IMR-90 (cell line): ENCODE measurements at regions not wholly inside any gene's neighbourhood (a gene's known extent, or its start where the extent isn't known, plus 50 kb on each side); places are given as distances from the start of the nearest gene placed in this dataset.

ENCODE experiments used
- ATAC-seq: fragments of 200-7000 bp; cut with Tn5 transposase; 2 replicates; pipeline ENCODE4 v1.9.1; 2020; ENCODE audit warnings: low read depth, mild to moderate bottlenecking, moderate library complexity
- BruUV-seq: library from RNA; stranded (reverse); fragments of 400-500 nt; replicated peaks from 2 replicates; lab custom pipeline; 2021; lab: Mats Ljungman, UMichigan
- CTCF ChIA-PET: fragments of 300-600 bp; formaldehyde crosslinking; extraction: SDS; loops from one replicate; lab custom pipeline; 2021; ENCODE audit warnings: antibody characterized with exemption; lab: Yijun Ruan, JAX
- POLR2A ChIA-PET: fragments of 300-600 bp; sonication (Branson Sonifier 250); formaldehyde crosslinking; loops from one replicate; lab custom pipeline; 2022; ENCODE audit warnings: antibody characterized with exemption; ENCODE audit not compliant: unreplicated experiment; lab: Charles Lee
- DNase-seq: peaks from one replicate; pipeline ENCODE4 v3.0.0; 2013
- H2AFZ ChIP-seq: replicated peaks from 2 replicates; pipeline ENCODE3; 2013; ENCODE audit warnings: low read length, mild to moderate bottlenecking; ENCODE audit not compliant: poor library complexity
- H2AK5ac ChIP-seq: 2 replicates; pipeline ENCODE4 v1.6.1; 2013; ENCODE audit warnings: low read depth, low read length, inconsistent platforms
- H2AK9ac ChIP-seq: replicated peaks from 2 replicates; pipeline ENCODE3; 2013; ENCODE audit warnings: mild to moderate bottlenecking, low read depth, low read length, moderate library complexity; ENCODE audit not compliant: poor library complexity
- H2BK120ac ChIP-seq: 2 replicates; pipeline ENCODE4 v1.6.1; 2013; ENCODE audit warnings: low read depth, low read length, inconsistent platforms
- H2BK15ac ChIP-seq: 3 replicates; pipeline ENCODE4 v1.6.1; 2013; ENCODE audit warnings: low read depth, low read length, inconsistent platforms
- H2BK20ac ChIP-seq: 2 replicates; pipeline ENCODE4 v1.6.1; 2013; ENCODE audit warnings: low read depth, mild to moderate bottlenecking, inconsistent platforms, low read length, moderate library complexity
- H2BK5ac ChIP-seq: 2 replicates; pipeline ENCODE4 v1.6.1; 2013; ENCODE audit warnings: mild to moderate bottlenecking, low read depth, low read length, inconsistent platforms; ENCODE audit not compliant: poor library complexity, severe bottlenecking
- H3K14ac ChIP-seq: replicated peaks from 2 replicates; pipeline ENCODE4 v1.6.1; 2013; ENCODE audit warnings: low read depth, low read length, inconsistent platforms
- H3K18ac ChIP-seq: 2 replicates; pipeline ENCODE4 v1.6.1; 2013; ENCODE audit warnings: low read depth, low read length, control low read depth
- H3K23ac ChIP-seq: 2 replicates; pipeline ENCODE4 v1.6.1; 2013; ENCODE audit warnings: low read depth, low read length, inconsistent platforms
- H3K27ac ChIP-seq: 2 replicates; pipeline ENCODE4 v1.5.1; 2013; ENCODE audit warnings: mild to moderate bottlenecking, control low read depth, low read length; ENCODE audit not compliant: insufficient read depth
- H3K27me3 ChIP-seq: 2 replicates; pipeline ENCODE4 v1.6.1; 2013; ENCODE audit warnings: low read length; ENCODE audit not compliant: control insufficient read depth, insufficient read depth
- H3K36me3 ChIP-seq: 2 replicates; pipeline ENCODE4 v1.6.1; 2013; ENCODE audit warnings: low read length, mixed read lengths; ENCODE audit not compliant: control insufficient read depth, insufficient read depth
- H3K4ac ChIP-seq: 2 replicates; pipeline ENCODE4 v1.6.1; 2013; ENCODE audit warnings: low read depth, low read length, inconsistent platforms
- H3K4me1 ChIP-seq: 2 replicates; pipeline ENCODE4 v1.6.1; 2013; ENCODE audit warnings: low read length, mixed read lengths; ENCODE audit not compliant: control insufficient read depth, insufficient read depth
- H3K4me2 ChIP-seq: 2 replicates; pipeline ENCODE4 v1.6.1; 2013; ENCODE audit warnings: low read depth, mild to moderate bottlenecking, control low read depth, low read length, moderate library complexity
- H3K4me3 ChIP-seq: 2 replicates; pipeline ENCODE4 v1.5.1; 2013; ENCODE audit warnings: low read depth, mild to moderate bottlenecking, control low read depth, low read length, moderate library complexity; ENCODE audit not compliant: insufficient read depth
- H3K56ac ChIP-seq: 2 replicates; pipeline ENCODE4 v1.6.1; 2013; ENCODE audit warnings: low read length, inconsistent platforms; ENCODE audit not compliant: insufficient read depth; ENCODE audit errors: extremely low read depth
- H3K79me1 ChIP-seq, 2 experiments: 2 replicates each; pipeline ENCODE4 v1.6.1; 2013; ENCODE audit warnings: low read length in 2 of 2, inconsistent platforms in 1 of 2, low read depth in 1 of 2
- H3K9ac ChIP-seq: 2 replicates; pipeline ENCODE4 v1.6.1; 2013; ENCODE audit warnings: low read depth, low read length, control low read depth
- H3K9me1 ChIP-seq: 2 replicates; pipeline ENCODE4 v1.6.1; 2013; ENCODE audit warnings: low read length, inconsistent platforms; ENCODE audit not compliant: insufficient read depth
- H3K9me3 ChIP-seq: 2 replicates; pipeline ENCODE4 v1.6.1; 2013; ENCODE audit warnings: low read length; ENCODE audit not compliant: control insufficient read depth, insufficient read depth
- H4K20me1 ChIP-seq: 2 replicates; pipeline ENCODE4 v1.6.1; 2013; ENCODE audit warnings: low read length, inconsistent platforms; ENCODE audit not compliant: insufficient read depth
- H4K5ac ChIP-seq: 2 replicates; pipeline ENCODE4 v1.6.1; 2013; ENCODE audit warnings: mild to moderate bottlenecking, low read depth, low read length, control low read depth
- H4K8ac ChIP-seq, 2 experiments: 2 replicates each; pipeline ENCODE4 v1.6.1; 2013; ENCODE audit warnings: low read depth in 2 of 2, low read length in 2 of 2, control low read depth in 1 of 2, inconsistent platforms in 1 of 2
- H4K91ac ChIP-seq: 2 replicates; pipeline ENCODE4 v1.6.1; 2013; ENCODE audit warnings: low read depth, low read length, inconsistent platforms; ENCODE audit not compliant: insufficient read depth
- BHLHE40 ChIP-seq: fragments of 150-350 bp; IDR thresholded peaks from 2 replicates; pipeline ENCODE4 v1.6.1; 2016; ENCODE audit warnings: mild to moderate bottlenecking, low read depth, low read length
- CEBPB ChIP-seq: IDR thresholded peaks from 2 replicates; pipeline ENCODE4 v1.6.1; 2012; ENCODE audit warnings: low read depth, low read length, improper control_type of control experiment
- CHD1 ChIP-seq: IDR thresholded peaks from 2 replicates; pipeline ENCODE4 v1.6.1; 2012; ENCODE audit warnings: low read depth, low read length, improper control_type of control experiment
- CTCF ChIP-seq: conservative IDR thresholded peaks from 2 replicates; pipeline ENCODE4 v1.5.1; 2012; ENCODE audit warnings: mild to moderate bottlenecking, low read depth, low read length, improper control_type of control experiment
- ELK1 ChIP-seq: fragments of 150-350 bp; IDR thresholded peaks from 2 replicates; pipeline ENCODE4 v1.6.1; 2016; ENCODE audit warnings: low read depth, mild to moderate bottlenecking, low read length, moderate library complexity, borderline replicate concordance
- MAFK ChIP-seq: IDR thresholded peaks from 2 replicates; pipeline ENCODE4 v1.6.1; 2012; ENCODE audit warnings: low read depth, low read length, improper control_type of control experiment
- MXI1 ChIP-seq: IDR thresholded peaks from 2 replicates; pipeline ENCODE4 v1.6.1; 2012; ENCODE audit warnings: low read depth, mild to moderate bottlenecking, low read length, moderate library complexity, borderline replicate concordance
- NFE2L2 ChIP-seq: fragments of 150-350 bp; IDR thresholded peaks from 2 replicates; pipeline ENCODE4 v1.6.1; 2016; ENCODE audit warnings: low read depth, mild to moderate bottlenecking, low read length
- POLR2A ChIP-seq: IDR thresholded peaks from 2 replicates; pipeline ENCODE4 v1.6.1; 2012; ENCODE audit warnings: mild to moderate bottlenecking, low read depth, low read length
- RAD21 ChIP-seq: IDR thresholded peaks from 2 replicates; pipeline ENCODE4 v1.6.1; 2012; ENCODE audit warnings: low read length, improper control_type of control experiment
- RCOR1 ChIP-seq: IDR thresholded peaks from 2 replicates; pipeline ENCODE4 v1.6.1; 2012; ENCODE audit warnings: mild to moderate bottlenecking, low read length, improper control_type of control experiment; ENCODE audit not compliant: insufficient replicate concordance
- RFX5 ChIP-seq: IDR thresholded peaks from 2 replicates; pipeline ENCODE4 v1.8.0; 2012; ENCODE audit warnings: low read depth, mild to moderate bottlenecking, low read length, moderate library complexity
- WGBS, 2 experiments: methylation state at CpG; one replicate each; pipeline versions ENCODE4 v1.1.5 to v1.1.7; 2013; ENCODE audit warnings: missing lambda C conversion rate in 2 of 2; ENCODE audit not compliant: insufficient read length in 1 of 2; ENCODE audit errors: extremely low coverage in 2 of 2; 5-methylcytosine and 5-hydroxymethylcytosine counted together
- dilution Hi-C: fragments of 300-500 bp; cut with HindIII; formaldehyde crosslinking; loops from one replicate; pipeline ENCODE4 v1.14.3; 2018; ENCODE audit warnings: low sequenced_read_pairs; ENCODE audit not compliant: unreplicated experiment
- in situ Hi-C: fragments of 300-500 bp; cut with MboI; formaldehyde crosslinking; loops from 3 replicates; pipeline ENCODE4 v1.14.3; 2019; ENCODE audit warnings: low sequenced_read_pairs, inconsistent platforms, mixed read lengths
- intact Hi-C: fragments of 100-400 bp; cut with micrococcal nuclease; formaldehyde crosslinking; loops from 2 replicates; pipeline ENCODE4 v1.10.0; 2022
- TF ChIP-seq, protein P1 (sequence below): fragments of 150-350 bp; IDR thresholded peaks from 2 replicates; pipeline ENCODE4 v1.6.1; 2017; ENCODE audit warnings: mild to moderate bottlenecking, antibody characterized with exemption, low read length, low read depth

GRCh38 chr3:35276568-35276967 lies 362.8 kb upstream of the ARPP21 start:
- CTCF ChIA-PET, result no interaction called here
- no peak overlapping the region for H4K91ac ChIP-seq
- no peak overlapping the region for H2AFZ ChIP-seq
- no peaks in the 10 kb centered on the region for H3K79me1 ChIP-seq
- H3K23ac ChIP-seq, result no peak overlapping the region
- DNase-seq, result no peak
- no peak overlapping the region for H2BK5ac ChIP-seq
- no peak overlapping the region for H2AK9ac ChIP-seq
- POLR2A ChIA-PET, result no interaction called here
- no peaks in the 10 kb centered on the region for H3K9me1 ChIP-seq
- intact Hi-C loops (loop anchor here (10.0 kb wide), 1 partner anchor 58 kb away; no protein-coding TSS in a partner anchor), in situ Hi-C loops (no loop called here), dilution Hi-C loops (no loop called here)
- peaks cover 19% of the 10 kb centered on the region for H3K9me3 ChIP-seq
- no peak overlapping the region for H3K14ac ChIP-seq
- H3K27me3 ChIP-seq, result no peaks in the 10 kb centered on the region
- ATAC-seq, result no peak
- no peak overlapping the region for H2BK20ac ChIP-seq
- no peak overlapping the region for H3K9ac ChIP-seq
- 14% methylated on average over 1 of the region's 1 CpG; no CpG with 5 or more reads in 1 of the 2 experiments for WGBS, 2 experiments
- no peak overlapping the region for H4K5ac ChIP-seq
- H3K4me3 ChIP-seq, result no peak overlapping the region
- H4K8ac ChIP-seq, result no peak overlapping the region
- H3K4ac ChIP-seq, result no peak overlapping the region
- no peak overlapping the region for H3K4me2 ChIP-seq
- no peak overlapping the region for H2AK5ac ChIP-seq
- no peak overlapping the region for H3K18ac ChIP-seq
- H3K36me3 ChIP-seq, result no peaks in the 10 kb centered on the region
- no peak overlapping the region for H2BK15ac ChIP-seq
- no peak overlapping the region for H3K56ac ChIP-seq
- H3K4me1 ChIP-seq, result no peaks in the 10 kb centered on the region
- TF ChIP-seq RFX5 (no peak), RCOR1 (no peak), NFE2L2 (no peak), RAD21 (no peak), CEBPB (no peak), POLR2A (no peak), MAFK (no peak), BHLHE40 (no peak), CHD1 (no peak), CTCF (no peak), MXI1 (no peak), ELK1 (no peak)
- TF ChIP-seq, protein P1, sequence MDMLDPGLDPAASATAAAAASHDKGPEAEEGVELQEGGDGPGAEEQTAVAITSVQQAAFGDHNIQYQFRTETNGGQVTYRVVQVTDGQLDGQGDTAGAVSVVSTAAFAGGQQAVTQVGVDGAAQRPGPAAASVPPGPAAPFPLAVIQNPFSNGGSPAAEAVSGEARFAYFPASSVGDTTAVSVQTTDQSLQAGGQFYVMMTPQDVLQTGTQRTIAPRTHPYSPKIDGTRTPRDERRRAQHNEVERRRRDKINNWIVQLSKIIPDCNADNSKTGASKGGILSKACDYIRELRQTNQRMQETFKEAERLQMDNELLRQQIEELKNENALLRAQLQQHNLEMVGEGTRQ, result no peak
- H2BK120ac ChIP-seq, result no peak overlapping the region
- H3K27ac ChIP-seq, result no peak overlapping the region
- H4K20me1 ChIP-seq, result no peaks in the 10 kb centered on the region
- BruUV-seq, result no TSS peak
